OCI-LY1 (cell line): ENCODE measurements at regions not wholly inside any gene's neighbourhood (a gene's known extent, or its start where the extent isn't known, plus 50 kb on each side); places are given as distances from the start of the nearest gene placed in this dataset.

Source experiments
- H2AFZ ChIP-seq: fragments of 200-600 bp; sonication (generic), shearing (Covaris generic); 2 replicates; pipeline ENCODE4 v1.6.0; 2014; ENCODE audit warnings: antibody characterized with exemption, mild to moderate bottlenecking, low read length
- H3F3A ChIP-seq: fragments of 200-600 bp; sonication (generic), shearing (Covaris generic); 2 replicates; pipeline ENCODE4 v1.6.0; 2014; ENCODE audit warnings: mild to moderate bottlenecking, antibody characterized with exemption, low read length, moderate library complexity; ENCODE audit not compliant: insufficient read depth
- H3K27ac ChIP-seq: fragments of 200-600 bp; sonication (generic); 2 replicates; pipeline ENCODE4 v1.5.1; 2014; ENCODE audit warnings: low read length, mixed run types, mild to moderate bottlenecking, low read depth; ENCODE audit not compliant: poor library complexity, severe bottlenecking
- H3K27me3 ChIP-seq: fragments of 200-600 bp; sonication (generic); 2 replicates; pipeline ENCODE4 v1.6.0; 2014; ENCODE audit warnings: antibody characterized with exemption, mild to moderate bottlenecking, low read length, moderate library complexity; ENCODE audit not compliant: insufficient read depth
- H3K36me3 ChIP-seq: fragments of 200-600 bp; sonication (generic); 2 replicates; pipeline ENCODE4 v1.6.1; 2014; ENCODE audit warnings: mild to moderate bottlenecking, antibody characterized with exemption, low read length, moderate library complexity, mixed read lengths; ENCODE audit not compliant: insufficient read depth
- H3K4me1 ChIP-seq: fragments of 200-600 bp; sonication (generic); 2 replicates; pipeline ENCODE4 v1.5.1; 2014; ENCODE audit warnings: mild to moderate bottlenecking, low read length, moderate library complexity; ENCODE audit not compliant: insufficient read depth, severe bottlenecking
- H3K4me2 ChIP-seq: fragments of 200-600 bp; sonication (generic), shearing (Covaris generic); 2 replicates; pipeline ENCODE4 v1.6.1; 2014; ENCODE audit warnings: low read length
- H3K4me3 ChIP-seq: fragments of 200-600 bp; sonication (generic); 2 replicates; pipeline ENCODE4 v1.5.1; 2014; ENCODE audit warnings: low read length, low read depth, mild to moderate bottlenecking, mixed read lengths; ENCODE audit not compliant: poor library complexity, severe bottlenecking
- H3K79me2 ChIP-seq: fragments of 200-600 bp; shearing (Covaris generic); 2 replicates; pipeline ENCODE4 v1.6.1; 2016; ENCODE audit warnings: mixed run types, low read length, mixed read lengths; ENCODE audit not compliant: insufficient read depth
- H3K9ac ChIP-seq: fragments of 200-600 bp; sonication (generic), shearing (Covaris generic); 2 replicates; pipeline ENCODE4 v1.6.1; 2014; ENCODE audit warnings: mild to moderate bottlenecking, low read length, mixed read lengths
- H3K9me2 ChIP-seq: fragments of 200-600 bp; sonication (generic), shearing (Covaris generic); 2 replicates; pipeline ENCODE4 v1.6.1; 2014; ENCODE audit warnings: low read depth, mild to moderate bottlenecking, low read length, mixed read lengths
- H3K9me3 ChIP-seq: fragments of 200-600 bp; shearing (Covaris generic); 2 replicates; pipeline ENCODE4 v1.6.1; 2014; ENCODE audit warnings: low read length, mixed read lengths
- H4K20me1 ChIP-seq: fragments of 200-600 bp; sonication (generic), shearing (Covaris generic); 2 replicates; pipeline ENCODE4 v1.6.0; 2016; ENCODE audit warnings: mild to moderate bottlenecking, low read length; ENCODE audit not compliant: insufficient read depth
- EZH2 ChIP-seq: fragments of 200-600 bp; sonication (generic), shearing (Covaris generic); IDR thresholded peaks from 2 replicates; pipeline ENCODE4 v1.8.0; 2017; ENCODE audit warnings: borderline replicate concordance, mixed run types, mild to moderate bottlenecking, antibody characterized with exemption, low read length, moderate library complexity, mixed read lengths
- TF ChIP-seq, protein P1 (sequence below): fragments of 200-600 bp; sonication (generic), shearing (Covaris generic); IDR thresholded peaks from 2 replicates; pipeline ENCODE4 v1.5.1; 2017; ENCODE audit warnings: mild to moderate bottlenecking, antibody characterized with exemption, low read length, moderate library complexity, mixed read lengths

DNA sequence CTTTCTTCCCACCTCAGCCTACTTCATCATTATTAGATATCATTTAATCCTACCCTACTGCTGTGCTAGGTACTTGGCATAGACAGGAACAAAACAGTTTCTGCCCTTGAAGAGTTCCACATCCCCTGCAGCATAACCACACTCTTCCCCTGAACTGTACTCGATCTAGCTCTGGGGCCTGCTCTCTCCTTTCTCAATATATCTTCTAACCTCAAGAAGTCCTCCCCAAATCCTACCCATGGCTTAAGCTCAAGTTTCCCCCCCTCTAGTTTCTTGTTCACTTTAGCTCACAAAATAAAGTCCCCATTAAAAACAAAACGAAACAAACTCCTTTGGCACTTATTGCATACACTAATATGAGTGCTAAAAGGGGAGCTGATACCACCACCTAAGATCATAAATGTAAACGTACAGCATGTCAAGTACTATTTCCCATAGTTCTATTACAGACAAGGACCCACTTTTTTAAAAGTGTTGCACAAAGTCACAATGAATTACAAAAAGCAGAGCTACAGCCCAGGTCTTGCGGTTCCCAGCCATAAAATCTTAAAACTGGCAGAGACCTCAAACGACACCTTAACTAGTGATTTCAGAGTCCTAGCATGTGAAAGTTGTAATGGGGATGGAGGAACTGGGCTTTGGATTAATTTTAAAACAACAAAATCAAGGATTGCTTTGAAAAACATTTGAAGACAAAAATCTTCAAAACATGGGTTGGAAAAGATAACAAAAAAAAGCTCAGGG, 80.7 kb downstream of the PTPDC1 start:
- no peak overlapping the region for H2AFZ ChIP-seq
- no peaks in the 10 kb centered on the region for H3K9me3 ChIP-seq
- H3K9ac ChIP-seq, result peak overlapping the region; percentile 53
- H3K9me2 ChIP-seq, result no peaks in the 10 kb centered on the region
- H4K20me1 ChIP-seq, result peaks cover 5% of the 10 kb centered on the region; the same call in 1 of the 2 replicates
- no peaks in the 10 kb centered on the region for H3F3A ChIP-seq
- H3K4me1 ChIP-seq, result peaks cover 33% of the 10 kb centered on the region
- no peak overlapping the region for H3K27ac ChIP-seq
- H3K27me3 ChIP-seq, result no peaks in the 10 kb centered on the region
- H3K79me2 ChIP-seq, result peaks cover 32% of the 10 kb centered on the region
- peak overlapping the region; percentile 67 for H3K4me2 ChIP-seq
- TF ChIP-seq, protein P1, sequence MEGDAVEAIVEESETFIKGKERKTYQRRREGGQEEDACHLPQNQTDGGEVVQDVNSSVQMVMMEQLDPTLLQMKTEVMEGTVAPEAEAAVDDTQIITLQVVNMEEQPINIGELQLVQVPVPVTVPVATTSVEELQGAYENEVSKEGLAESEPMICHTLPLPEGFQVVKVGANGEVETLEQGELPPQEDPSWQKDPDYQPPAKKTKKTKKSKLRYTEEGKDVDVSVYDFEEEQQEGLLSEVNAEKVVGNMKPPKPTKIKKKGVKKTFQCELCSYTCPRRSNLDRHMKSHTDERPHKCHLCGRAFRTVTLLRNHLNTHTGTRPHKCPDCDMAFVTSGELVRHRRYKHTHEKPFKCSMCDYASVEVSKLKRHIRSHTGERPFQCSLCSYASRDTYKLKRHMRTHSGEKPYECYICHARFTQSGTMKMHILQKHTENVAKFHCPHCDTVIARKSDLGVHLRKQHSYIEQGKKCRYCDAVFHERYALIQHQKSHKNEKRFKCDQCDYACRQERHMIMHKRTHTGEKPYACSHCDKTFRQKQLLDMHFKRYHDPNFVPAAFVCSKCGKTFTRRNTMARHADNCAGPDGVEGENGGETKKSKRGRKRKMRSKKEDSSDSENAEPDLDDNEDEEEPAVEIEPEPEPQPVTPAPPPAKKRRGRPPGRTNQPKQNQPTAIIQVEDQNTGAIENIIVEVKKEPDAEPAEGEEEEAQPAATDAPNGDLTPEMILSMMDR, result no peak
- TF ChIP-seq EZH2, result no peak
- peaks cover 13% of the 10 kb centered on the region; the same call in 1 of the 2 replicates for H3K36me3 ChIP-seq
- peak overlapping the region; percentile 55 for H3K4me3 ChIP-seq

DNA sequence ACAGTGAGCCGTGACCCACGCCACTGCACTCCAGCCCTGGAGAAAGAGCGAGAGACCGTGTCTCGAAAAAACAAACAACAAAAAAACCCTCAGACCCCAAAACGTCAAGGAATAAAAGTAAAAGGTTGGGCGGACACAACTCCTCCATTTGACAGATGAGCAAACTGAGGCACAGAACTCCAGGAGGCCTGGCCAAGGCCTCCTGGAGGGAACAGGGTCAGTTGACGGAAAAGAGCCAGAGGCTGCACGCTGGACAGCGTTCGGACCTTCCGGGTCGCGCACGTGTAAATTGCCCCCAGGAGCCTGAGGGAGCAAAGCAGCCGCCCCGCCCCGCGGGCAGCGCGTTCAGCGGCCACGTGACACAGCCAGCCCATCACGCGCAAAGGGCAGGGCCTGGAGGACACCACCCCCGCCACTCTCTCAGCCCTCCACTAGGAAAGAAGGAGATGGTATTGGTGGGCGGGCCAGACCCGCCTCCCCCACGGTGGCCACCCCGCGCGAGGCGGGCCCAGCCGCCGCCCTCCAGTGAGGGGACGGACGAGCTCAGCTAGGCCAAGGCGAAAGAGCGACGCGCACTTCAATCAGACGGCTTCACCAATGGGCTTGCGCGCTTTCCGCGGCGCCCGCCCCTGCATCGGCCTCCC, 81.5 kb downstream of the PTPDC1 start:
- H3F3A ChIP-seq, result no peaks in the 10 kb centered on the region
- peak overlapping the region; percentile 67 for H3K4me2 ChIP-seq
- H3K4me3 ChIP-seq, result peak overlapping the region; percentile 68
- peaks cover 5% of the 10 kb centered on the region; the same call in 1 of the 2 replicates for H4K20me1 ChIP-seq
- H3K79me2 ChIP-seq, result peaks cover 39% of the 10 kb centered on the region
- no peak overlapping the region for H3K27ac ChIP-seq
- H3K9me3 ChIP-seq, result no peaks in the 10 kb centered on the region
- H3K9me2 ChIP-seq, result no peaks in the 10 kb centered on the region
- H3K4me1 ChIP-seq, result peaks cover 40% of the 10 kb centered on the region
- no peak for TF ChIP-seq EZH2
- TF ChIP-seq, protein P1, result no peak
- H3K9ac ChIP-seq, result peak overlapping the region; percentile 68
- H2AFZ ChIP-seq, result no peak overlapping the region
- no peaks in the 10 kb centered on the region for H3K27me3 ChIP-seq
- peaks cover 17% of the 10 kb centered on the region; the same call in 1 of the 2 replicates for H3K36me3 ChIP-seq

DNA sequence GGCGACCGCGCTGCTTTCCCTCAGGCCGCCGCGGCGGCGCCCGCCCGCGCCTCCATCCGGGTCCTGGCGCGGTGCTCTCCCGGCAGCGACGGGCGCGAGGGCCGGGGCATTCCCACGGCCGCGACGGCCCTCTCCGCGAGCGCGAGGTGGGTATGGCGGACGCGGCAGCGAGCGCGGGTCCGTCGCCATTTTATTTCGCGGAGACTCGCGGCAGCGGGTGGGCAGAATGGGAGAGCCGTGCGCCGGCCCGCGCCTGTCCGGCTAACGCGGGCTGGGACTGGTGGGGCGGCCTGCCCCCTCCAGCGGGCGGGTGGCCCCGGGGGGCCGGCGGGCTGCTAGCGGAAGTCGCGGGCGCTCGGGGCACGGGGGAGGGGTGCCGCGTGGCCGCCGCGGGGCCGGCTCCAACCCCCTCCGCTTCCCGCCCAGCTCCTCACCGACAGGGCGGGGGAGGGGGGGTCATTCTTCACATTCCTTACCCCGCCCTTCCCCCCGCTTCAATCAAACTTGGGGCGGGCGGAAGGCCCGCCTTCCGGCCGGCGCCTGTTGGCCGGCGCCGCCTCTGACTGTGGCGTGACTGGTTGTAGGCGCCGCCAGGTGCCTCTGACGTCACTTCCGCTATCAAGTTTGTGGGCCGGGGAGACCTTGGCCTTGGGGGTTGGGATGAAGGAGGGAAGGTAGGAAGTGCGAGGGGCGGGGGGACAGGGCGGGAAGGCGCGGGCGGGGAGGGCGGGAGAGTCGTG, 82.1 kb downstream of the PTPDC1 start:
- H3K9ac ChIP-seq, result peak overlapping the region; percentile 68
- no peak for TF ChIP-seq EZH2
- TF ChIP-seq, protein P1, result no peak
- H2AFZ ChIP-seq, result no peak overlapping the region
- peaks cover 21% of the 10 kb centered on the region; the same call in 1 of the 2 replicates for H3K36me3 ChIP-seq
- peaks cover 5% of the 10 kb centered on the region; the same call in 1 of the 2 replicates for H4K20me1 ChIP-seq
- H3K27me3 ChIP-seq, result no peaks in the 10 kb centered on the region
- no peaks in the 10 kb centered on the region for H3K9me2 ChIP-seq
- H3K27ac ChIP-seq, result peak overlapping the region; percentile 81
- H3K79me2 ChIP-seq, result peaks cover 46% of the 10 kb centered on the region
- H3K9me3 ChIP-seq, result no peaks in the 10 kb centered on the region
- H3F3A ChIP-seq, result no peaks in the 10 kb centered on the region
- H3K4me2 ChIP-seq, result peak overlapping the region; percentile 55
- H3K4me3 ChIP-seq, result peak overlapping the region; percentile 68
- peaks cover 44% of the 10 kb centered on the region for H3K4me1 ChIP-seq
